ENCODE measurements at regions not wholly inside any gene's neighbourhood (a gene's known extent, or its start where the extent isn't known, plus 50 kb on each side); places are given as distances from the start of the nearest gene placed in this dataset.

GRCh38 chr11:19444231-19444630 is 203.5 kb upstream of the E2F8 start:
- Mint-ChIP-seq H3K36me3 (ENCODE audit: low read depth) (no peaks in the 10 kb centered on the region), H3K27ac (no peak overlapping the region), H3K4me3 (no peak overlapping the region), H3K4me1 (ENCODE audit: low read depth) (peaks cover 6% of the 10 kb centered on the region), H3K27me3 (ENCODE audit: low read depth) (peaks cover 4% of the 10 kb centered on the region), H3K9me3 (ENCODE audit: insufficient read depth) (no peaks in the 10 kb centered on the region)
- ChIA-PET POLR2A (no interaction called here), CTCF (no interaction called here)
- DNase-seq (no peak), ATAC-seq (no peak)

GRCh38 chr11:19442554-19442910 is 201.8 kb upstream of the E2F8 start:
- no peak for ATAC-seq

GRCh38 chr11:19441752-19442553 is 201.2 kb upstream of the E2F8 start:
- CTCF ChIA-PET = no interaction called here
- Mint-ChIP-seq H3K27ac (no peak overlapping the region), H3K4me3 (no peak overlapping the region), H3K36me3 (ENCODE audit: low read depth) (no peaks in the 10 kb centered on the region), H3K27me3 (ENCODE audit: low read depth) (peaks cover 7% of the 10 kb centered on the region), H3K9me3 (ENCODE audit: insufficient read depth) (no peaks in the 10 kb centered on the region), H3K4me1 (ENCODE audit: low read depth) (peaks cover 6% of the 10 kb centered on the region)
- POLR2A ChIA-PET = no interaction called here
- peak; percentile 29 for DNase-seq
- ATAC-seq = peak; percentile 42

More at GRCh38 chr11:19442554-19442910, 201.8 kb upstream of the E2F8 start:
- ChIA-PET POLR2A (no interaction called here), CTCF (no interaction called here)
- Mint-ChIP-seq H3K27me3 (ENCODE audit: low read depth) (peaks cover 7% of the 10 kb centered on the region), H3K9me3 (ENCODE audit: insufficient read depth) (no peaks in the 10 kb centered on the region), H3K27ac (no peak overlapping the region), H3K4me3 (no peak overlapping the region), H3K36me3 (ENCODE audit: low read depth) (no peaks in the 10 kb centered on the region), H3K4me1 (ENCODE audit: low read depth) (peaks cover 6% of the 10 kb centered on the region)
- DNase-seq = no peak

- no peak overlapping the region for H3K4me3 Mint-ChIP-seq
- ChIA-PET CTCF (no interaction called here), POLR2A (no interaction called here)
- H3K27me3 Mint-ChIP-seq (ENCODE audit: low read depth) = peaks cover 7% of the 10 kb centered on the region
- no peaks in the 10 kb centered on the region for H3K9me3 Mint-ChIP-seq (ENCODE audit: insufficient read depth)
- H3K27ac Mint-ChIP-seq = no peak overlapping the region
- H3K4me1 Mint-ChIP-seq (ENCODE audit: low read depth) = peaks cover 6% of the 10 kb centered on the region
- no peaks in the 10 kb centered on the region for H3K36me3 Mint-ChIP-seq (ENCODE audit: low read depth)
- ATAC-seq (no peak), DNase-seq (no peak)
Observed at GRCh38 chr11:19441288-19441687, 200.5 kb upstream of the E2F8 start.

- peaks cover 6% of the 10 kb centered on the region for H3K4me1 Mint-ChIP-seq (ENCODE audit: low read depth)
- H3K27ac Mint-ChIP-seq = no peak overlapping the region
- no peaks in the 10 kb centered on the region for H3K36me3 Mint-ChIP-seq (ENCODE audit: low read depth)
- CTCF ChIA-PET = no interaction called here
- no peaks in the 10 kb centered on the region for H3K9me3 Mint-ChIP-seq (ENCODE audit: insufficient read depth)
- DNase-seq (no peak), ATAC-seq (no peak)
- H3K27me3 Mint-ChIP-seq (ENCODE audit: low read depth) = peaks cover 10% of the 10 kb centered on the region
- POLR2A ChIA-PET = no interaction called here
- no peak overlapping the region for H3K4me3 Mint-ChIP-seq
Observed at GRCh38 chr11:19437760-19438159, 197.0 kb upstream of the E2F8 start.

- ATAC-seq (no peak), DNase-seq (no peak)
- Mint-ChIP-seq H3K9me3 (ENCODE audit: insufficient read depth) (no peaks in the 10 kb centered on the region), H3K27ac (no peak overlapping the region), H3K27me3 (ENCODE audit: low read depth) (peaks cover 14% of the 10 kb centered on the region), H3K4me1 (ENCODE audit: low read depth) (no peaks in the 10 kb centered on the region), H3K4me3 (no peak overlapping the region), H3K36me3 (ENCODE audit: low read depth) (no peaks in the 10 kb centered on the region)
- ChIA-PET POLR2A (no interaction called here), CTCF (no interaction called here)
Observed at GRCh38 chr11:19436932-19437331, 196.2 kb upstream of the E2F8 start.

GRCh38 chr11:19435306-19435989 is 194.7 kb upstream of the E2F8 start:
- H3K9me3 Mint-ChIP-seq (ENCODE audit: insufficient read depth) = no peaks in the 10 kb centered on the region
- H3K27me3 Mint-ChIP-seq (ENCODE audit: low read depth) = peaks cover 15% of the 10 kb centered on the region
- ChIA-PET CTCF (no interaction called here), POLR2A (no interaction called here)
- no peaks in the 10 kb centered on the region for H3K4me1 Mint-ChIP-seq (ENCODE audit: low read depth)
- DNase-seq (no peak), ATAC-seq (no peak)
- H3K36me3 Mint-ChIP-seq (ENCODE audit: low read depth) = no peaks in the 10 kb centered on the region
- H3K27ac Mint-ChIP-seq = no peak overlapping the region
- no peak overlapping the region for H3K4me3 Mint-ChIP-seq

- CTCF ChIA-PET = no interaction called here
Observed at GRCh38 chr11:19433791-19434190, 193.0 kb upstream of the E2F8 start.

GRCh38 chr11:19433367-19433766 is 192.6 kb upstream of the E2F8 start:
- DNase-seq = no peak
- no peak for ATAC-seq
- Mint-ChIP-seq H3K27me3 (ENCODE audit: low read depth) (peaks cover 13% of the 10 kb centered on the region), H3K27ac (no peak overlapping the region), H3K4me1 (ENCODE audit: low read depth) (no peaks in the 10 kb centered on the region), H3K36me3 (ENCODE audit: low read depth) (no peaks in the 10 kb centered on the region), H3K9me3 (ENCODE audit: insufficient read depth) (no peaks in the 10 kb centered on the region), H3K4me3 (no peak overlapping the region)
- ChIA-PET POLR2A (no interaction called here), CTCF (no interaction called here)

More at GRCh38 chr11:19433791-19434190, 193.0 kb upstream of the E2F8 start:
- no peak overlapping the region for H3K27ac Mint-ChIP-seq
- H3K9me3 Mint-ChIP-seq (ENCODE audit: insufficient read depth) = no peaks in the 10 kb centered on the region
- no peak overlapping the region for H3K4me3 Mint-ChIP-seq
- no peak for ATAC-seq
- H3K4me1 Mint-ChIP-seq (ENCODE audit: low read depth) = no peaks in the 10 kb centered on the region
- no peak for DNase-seq
- POLR2A ChIA-PET = no interaction called here
- H3K36me3 Mint-ChIP-seq (ENCODE audit: low read depth) = no peaks in the 10 kb centered on the region
- H3K27me3 Mint-ChIP-seq (ENCODE audit: low read depth) = peaks cover 15% of the 10 kb centered on the region

- ATAC-seq (no peak), DNase-seq (no peak)
- ChIA-PET CTCF (no interaction called here), POLR2A (no interaction called here)
- no peak overlapping the region for H3K27ac Mint-ChIP-seq
- H3K9me3 Mint-ChIP-seq (ENCODE audit: insufficient read depth) = no peaks in the 10 kb centered on the region
- H3K27me3 Mint-ChIP-seq (ENCODE audit: low read depth) = peaks cover 12% of the 10 kb centered on the region
- no peak overlapping the region for H3K4me3 Mint-ChIP-seq
- H3K36me3 Mint-ChIP-seq (ENCODE audit: low read depth) = no peaks in the 10 kb centered on the region
- no peaks in the 10 kb centered on the region for H3K4me1 Mint-ChIP-seq (ENCODE audit: low read depth)
Observed at GRCh38 chr11:19432370-19433061, 191.8 kb upstream of the E2F8 start.

GRCh38 chr11:19430754-19431398 is 190.1 kb upstream of the E2F8 start:
- H3K9me3 Mint-ChIP-seq (ENCODE audit: insufficient read depth) = no peaks in the 10 kb centered on the region
- no peak for ATAC-seq

GRCh38 chr11:19430346-19430745 is 189.6 kb upstream of the E2F8 start:
- H3K4me1 Mint-ChIP-seq (ENCODE audit: low read depth) = no peaks in the 10 kb centered on the region
- POLR2A ChIA-PET = no interaction called here
- H3K9me3 Mint-ChIP-seq (ENCODE audit: insufficient read depth) = no peaks in the 10 kb centered on the region
- H3K27me3 Mint-ChIP-seq (ENCODE audit: low read depth) = peaks cover 16% of the 10 kb centered on the region
- DNase-seq (no peak), ATAC-seq (no peak)
- H3K27ac Mint-ChIP-seq = no peak overlapping the region
- CTCF ChIA-PET = no interaction called here
- no peaks in the 10 kb centered on the region for H3K36me3 Mint-ChIP-seq (ENCODE audit: low read depth)
- no peak overlapping the region for H3K4me3 Mint-ChIP-seq

More at GRCh38 chr11:19430754-19431398, 190.1 kb upstream of the E2F8 start:
- no peak overlapping the region for H3K4me3 Mint-ChIP-seq
- CTCF ChIA-PET = no interaction called here
- H3K4me1 Mint-ChIP-seq (ENCODE audit: low read depth) = no peaks in the 10 kb centered on the region
- H3K36me3 Mint-ChIP-seq (ENCODE audit: low read depth) = no peaks in the 10 kb centered on the region
- POLR2A ChIA-PET = no interaction called here
- H3K27me3 Mint-ChIP-seq (ENCODE audit: low read depth) = peaks cover 16% of the 10 kb centered on the region
- no peak for DNase-seq
- H3K27ac Mint-ChIP-seq = no peak overlapping the region
